ENCODE measurements at regions not wholly inside any gene's neighbourhood (a gene's known extent, or its start where the extent isn't known, plus 50 kb on each side); places are given as distances from the start of the nearest gene placed in this dataset.

DNA sequence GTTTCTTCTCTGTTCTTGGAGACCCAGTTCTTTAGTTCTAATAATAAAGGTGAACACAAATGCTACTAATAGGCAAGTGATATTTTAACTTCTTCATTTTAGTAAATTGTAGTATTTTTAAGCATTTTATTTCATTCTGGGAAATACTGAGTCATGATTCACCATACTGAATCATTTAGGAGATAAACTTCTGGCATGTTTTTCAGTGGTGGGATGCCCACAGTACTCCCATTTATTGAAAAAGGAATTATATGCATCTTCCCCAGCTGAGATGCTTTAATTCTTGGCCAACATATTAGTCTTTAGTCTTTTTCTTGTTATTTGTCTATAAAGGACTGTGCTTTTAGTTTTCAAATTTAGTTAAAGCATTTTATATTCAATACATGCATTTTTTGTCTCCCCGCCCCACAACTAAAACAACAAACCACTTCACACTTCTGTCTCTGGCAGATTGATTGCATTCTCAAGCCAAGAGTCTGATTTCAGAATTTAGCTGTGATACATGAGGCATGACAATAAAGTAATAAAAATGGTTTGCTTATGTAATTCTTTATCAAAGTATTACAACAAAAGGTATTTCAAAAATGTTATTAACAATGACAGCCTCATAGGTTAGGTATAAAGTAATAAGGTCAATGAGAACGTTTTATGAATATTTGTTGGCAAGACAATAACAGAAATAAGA lies 125.2 kb upstream of the CDH18 start:
- no peak for DNase-seq (ENCODE audit: low spot score)

DNA sequence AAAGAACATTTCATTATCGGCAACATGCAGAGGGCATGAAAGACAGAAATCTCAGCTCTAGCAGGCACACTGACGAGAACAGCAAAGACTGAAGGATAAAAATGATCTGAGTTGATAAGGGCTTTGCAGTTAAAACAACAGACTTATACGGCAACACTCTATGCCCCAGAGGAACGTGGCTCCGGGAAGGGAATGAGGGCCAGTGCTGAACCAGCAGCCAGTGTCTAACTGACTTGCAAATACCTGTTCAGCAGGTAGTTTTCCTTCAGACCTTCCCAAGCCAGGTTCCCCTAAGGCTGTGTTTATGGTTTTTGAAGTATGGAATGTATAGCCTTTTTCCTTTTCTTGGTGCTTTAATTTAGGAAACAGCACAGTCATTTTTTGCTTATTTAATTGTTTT lies 121.3 kb upstream of the CDH18 start:
- DNase-seq (ENCODE audit: low spot score): no peak

DNA sequence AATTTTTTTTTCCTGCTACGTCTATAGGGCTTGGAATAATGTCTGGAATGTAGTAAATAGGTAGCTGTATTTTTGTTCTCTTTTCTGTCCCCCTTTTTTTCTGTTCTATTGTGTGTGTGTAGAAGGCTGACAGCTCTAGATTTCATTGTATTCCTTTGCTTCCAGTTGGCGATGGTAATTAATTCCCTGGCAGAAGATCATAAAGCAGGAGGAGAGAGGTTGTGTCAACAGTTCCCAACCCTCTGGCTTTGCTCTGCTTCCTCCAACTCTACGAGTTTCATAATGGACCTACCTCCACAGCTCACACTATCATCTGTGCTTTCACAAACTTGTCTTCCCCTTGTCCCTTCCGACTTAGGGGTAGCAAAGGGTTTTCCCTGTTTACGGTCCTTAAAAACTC lies 117.9 kb upstream of the CDH18 start:
- DNase-seq (ENCODE audit: low spot score): no peak

DNA sequence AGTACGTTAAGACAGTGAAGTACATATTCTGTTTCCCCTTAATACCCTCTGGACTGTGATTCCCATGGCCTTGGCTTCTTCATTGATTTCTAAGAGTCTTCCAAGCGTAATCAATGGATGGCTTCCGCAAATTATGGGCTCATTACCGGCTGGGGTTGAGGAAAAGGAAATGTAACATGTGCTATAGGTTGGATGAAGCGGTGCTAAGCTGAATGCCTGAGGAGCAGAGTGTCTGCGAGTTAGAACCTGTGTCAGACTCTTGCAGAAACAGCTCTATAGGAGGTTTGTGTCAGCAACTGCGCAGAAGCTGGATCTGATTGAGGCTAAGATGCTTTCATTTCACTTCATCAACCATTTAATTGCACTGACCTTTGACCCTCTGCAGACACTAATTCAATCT lies 114.3 kb upstream of the CDH18 start:
- no peak for DNase-seq (ENCODE audit: low spot score)

- no peak for DNase-seq (ENCODE audit: low spot score)
Measured at GRCh38 chr5:20098694-20099093, 110.7 kb upstream of the CDH18 start.

GRCh38 chr5:20088361-20088760 lies 100.4 kb upstream of the CDH18 start:
- no peak for DNase-seq (ENCODE audit: low spot score)

- DNase-seq (ENCODE audit: low spot score): no peak
Measured at GRCh38 chr5:20087299-20087698, 99.3 kb upstream of the CDH18 start.

GRCh38 chr5:20077186-20077585 lies 89.2 kb upstream of the CDH18 start:
- DNase-seq (ENCODE audit: low spot score): no peak

DNA sequence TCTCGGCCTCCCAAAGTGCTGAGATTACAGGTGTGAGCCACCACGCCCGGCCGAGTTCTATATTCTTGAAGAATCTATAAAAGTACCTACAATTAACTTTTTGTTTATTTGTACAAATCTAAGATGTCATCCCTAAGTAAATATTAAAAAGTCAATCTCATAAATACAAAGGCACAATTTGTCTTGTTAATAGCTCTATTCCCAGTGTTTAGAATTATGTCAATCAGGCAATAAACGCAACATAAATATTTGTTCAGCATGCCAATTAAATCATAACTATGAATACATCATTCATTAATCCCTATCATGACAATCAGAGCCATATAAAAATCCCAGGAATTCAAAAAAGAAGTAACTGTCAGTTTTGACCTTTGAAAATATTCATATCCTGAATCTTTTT lies 68.9 kb upstream of the CDH18 start:
- no peak for DNase-seq (ENCODE audit: low spot score)

DNA sequence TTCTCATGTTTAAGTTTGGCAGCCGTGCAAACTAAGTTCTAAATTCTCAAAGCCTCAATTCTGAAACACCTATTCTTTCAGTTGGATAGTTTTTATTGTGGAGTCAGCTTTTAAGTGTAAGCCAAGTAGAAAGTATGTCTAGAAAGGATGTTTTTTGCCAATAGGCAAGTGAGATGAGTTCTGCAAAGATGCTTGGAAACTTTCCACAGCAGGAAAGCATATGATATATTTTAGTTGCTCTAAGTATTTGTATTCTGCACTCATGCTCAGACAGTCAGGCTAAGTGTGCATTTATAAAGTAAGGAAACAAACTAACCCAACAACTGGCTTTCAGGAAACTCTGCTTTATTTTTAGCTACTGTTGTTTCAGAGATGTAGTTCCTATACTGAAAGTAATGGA lies 67.3 kb upstream of the CDH18 start:
- no peak for DNase-seq (ENCODE audit: low spot score)

- DNase-seq (ENCODE audit: low spot score): no peak
Measured at GRCh38 chr5:20050262-20050661, 62.3 kb upstream of the CDH18 start.

DNA sequence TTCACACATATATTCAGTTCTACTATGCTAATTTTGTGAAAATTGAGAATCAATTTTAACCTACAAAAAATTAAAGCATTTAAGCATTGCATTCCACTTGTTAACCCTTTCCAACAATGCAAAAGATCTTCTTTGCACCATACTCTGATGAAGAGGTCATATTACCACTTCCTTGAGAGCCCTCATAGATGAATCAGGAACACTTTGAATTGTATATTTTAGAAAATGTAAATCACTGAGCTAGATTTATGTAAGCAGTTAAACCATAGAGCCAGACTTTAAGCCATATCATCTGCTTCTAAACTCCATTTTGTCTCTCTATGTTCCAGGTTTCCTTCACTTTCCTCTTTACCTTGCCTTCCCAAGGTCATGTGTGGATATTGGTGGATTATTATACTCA lies 56.5 kb upstream of the CDH18 start:
- no peak for DNase-seq (ENCODE audit: low spot score)

DNA sequence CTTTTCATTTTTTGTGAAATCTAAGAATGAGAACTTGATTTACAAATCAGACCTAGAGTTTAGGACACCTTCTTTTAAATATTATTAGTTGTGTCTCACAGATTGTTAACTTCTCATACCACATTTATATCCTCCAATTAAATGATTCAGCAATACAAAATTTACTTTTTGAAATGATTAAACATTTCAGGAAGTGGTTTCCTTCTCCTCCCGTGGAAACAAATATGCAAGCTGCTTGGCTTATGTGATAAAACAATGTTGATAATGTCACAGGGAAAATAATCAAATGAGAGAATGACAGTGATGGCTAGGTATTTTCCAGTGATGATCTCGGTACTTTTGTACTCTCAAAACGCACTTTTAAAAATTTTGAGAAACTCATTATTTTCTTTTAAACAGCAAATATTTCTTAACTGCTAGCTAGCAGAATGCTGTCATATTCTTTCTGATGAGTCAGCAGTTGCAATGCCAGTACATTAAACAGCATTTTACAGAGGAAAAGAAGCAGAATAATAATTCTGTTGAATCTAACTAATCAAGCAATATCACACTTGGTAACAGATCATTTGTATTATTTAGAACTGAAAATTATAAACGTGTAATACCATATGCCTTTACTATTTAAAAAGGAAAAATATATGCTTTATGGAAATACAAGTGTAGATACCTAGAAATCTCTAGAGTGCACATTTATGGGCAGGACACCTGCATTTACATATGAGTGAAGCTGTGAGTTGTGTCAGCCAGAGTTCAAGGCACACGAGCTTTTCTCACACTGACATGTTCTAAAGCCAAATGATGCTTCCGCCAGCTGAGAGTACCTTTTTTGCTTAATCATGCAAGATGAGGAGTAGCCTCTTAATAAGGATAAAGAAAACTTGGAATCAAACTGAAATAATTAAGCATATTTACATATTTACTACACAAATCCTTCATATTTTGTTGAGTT lies 53.6 kb upstream of the CDH18 start:
- DNase-seq (ENCODE audit: low spot score): no peak

- DNase-seq (ENCODE audit: low spot score): no peak
Measured at GRCh38 chr5:20040901-20041300, 52.9 kb upstream of the CDH18 start.

Measured in kidney capillary endothelial cell (primary cell).